Mammary epithelial cell (primary cell): ENCODE measurements at regions not wholly inside any gene's neighbourhood (a gene's known extent, or its start where the extent isn't known, plus 50 kb on each side); places are given as distances from the start of the nearest gene placed in this dataset.

Experiments
- CTCF ChIP-seq, 2 donors: IDR thresholded peaks in 1 of 2; conservative IDR thresholded peaks in 1 of 2; 2 replicates each; pipeline ENCODE4 v1.5.1; 2011 to 2012; ENCODE audit warnings: inconsistent platforms in 2 of 2, low read length in 2 of 2, mild to moderate bottlenecking in 2 of 2, control low read depth in 1 of 2, low read depth in 1 of 2; ENCODE audit not compliant: insufficient read depth in 1 of 2; ENCODE audit errors: extremely low read depth in 1 of 2
- EZH2 ChIP-seq: IDR thresholded peaks from 2 replicates; pipeline ENCODE4 v1.6.1; 2012; ENCODE audit warnings: low read length, inconsistent platforms, borderline replicate concordance

GRCh38 chr11:50187220-50187619 is 154.5 kb downstream of the OR4C45 start:
- TF ChIP-seq CTCF (conservative IDR thresholded peaks at IDR 0.05 in 1 of 2, IDR thresholded peaks at IDR 0.05 in 1 of 2; ENCODE audit: extremely low read depth in 1 of 2, insufficient read depth in 1 of 2, low read depth in 1 of 2, low read length in 2 of 2) (no peak), EZH2 (no peak)
